H1 (cell line): ENCODE measurements at regions not wholly inside any gene's neighbourhood (a gene's known extent, or its start where the extent isn't known, plus 50 kb on each side); places are given as distances from the start of the nearest gene placed in this dataset.

Source experiments
- CTCF ChIA-PET: fragments of 300-600 bp; sonication (Branson Sonifier 250); formaldehyde crosslinking; loops from one replicate; lab custom pipeline; 2021; ENCODE audit not compliant: partially characterized antibody; lab: Charles Lee
- POLR2A ChIA-PET: fragments of 300-600 bp; sonication (Branson Sonifier 250); formaldehyde crosslinking; loops from one replicate; lab custom pipeline; 2021; ENCODE audit warnings: inconsistent platforms; ENCODE audit not compliant: partially characterized antibody; lab: Charles Lee
- DNase-seq, 2 experiments: peaks; one replicate each; pipeline versions ENCODE4 v3.0.0 to v3.0.0-alpha.2; 2010 to 2022; ENCODE audit warnings: low spot score in 2 of 2, low read depth in 1 of 2, mixed read lengths in 1 of 2
- FAIRE-seq: peaks from 2 replicates; lab custom pipeline; 2011; peaks lifted over from hg19 to GRCh38; lab: Jason Lieb, UNC
- H2AFZ ChIP-seq: 2 replicates; pipeline ENCODE4 v1.8.1; 2012; ENCODE audit warnings: low read length, inconsistent platforms
- H2AK5ac ChIP-seq: 2 replicates; pipeline ENCODE4 v1.6.1; 2013; ENCODE audit warnings: low read depth, low read length
- H2BK120ac ChIP-seq: replicated peaks from 2 replicates; pipeline ENCODE3; 2013; ENCODE audit warnings: low read depth, low read length, inconsistent platforms
- H2BK12ac ChIP-seq: 2 replicates; pipeline ENCODE4 v1.6.1; 2013; ENCODE audit warnings: low read depth, low read length
- H2BK15ac ChIP-seq: 2 replicates; pipeline ENCODE4 v1.6.1; 2013; ENCODE audit warnings: low read length
- H2BK20ac ChIP-seq: 2 replicates; pipeline ENCODE4 v1.6.1; 2013; ENCODE audit warnings: low read length
- H2BK5ac ChIP-seq: 2 replicates; pipeline ENCODE4 v1.6.1; 2013; ENCODE audit warnings: low read depth, low read length
- H3K14ac ChIP-seq: 2 replicates; pipeline ENCODE4 v1.6.1; 2013; ENCODE audit warnings: inconsistent platforms; ENCODE audit not compliant: insufficient read length
- H3K18ac ChIP-seq: 2 replicates; pipeline ENCODE4 v1.6.1; 2013; ENCODE audit warnings: low read length; ENCODE audit errors: extremely low read depth
- H3K23ac ChIP-seq: 2 replicates; pipeline ENCODE4 v1.6.1; 2013; ENCODE audit warnings: inconsistent platforms; ENCODE audit not compliant: insufficient read length
- H3K23me2 ChIP-seq: 2 replicates; pipeline ENCODE4 v1.6.1; 2013; ENCODE audit warnings: low read depth, low read length
- H3K27ac ChIP-seq: 2 replicates; pipeline ENCODE4 v1.6.1; 2011; ENCODE audit warnings: low read depth, low read length, inconsistent platforms
- H3K27me3 ChIP-seq, 4 experiments: replicated peaks in 1 of 4; 1 replicate in 1 of 4; 2 replicates in 3 of 4; pipeline versions ENCODE4 v1.6.1 to v1.8.1; 2011 to 2013; ENCODE audit warnings: low read length in 3 of 4, mild to moderate bottlenecking in 3 of 4, inconsistent platforms in 2 of 4, mixed read lengths in 2 of 4, moderate library complexity in 1 of 4; ENCODE audit not compliant: control insufficient read depth in 3 of 4, insufficient read depth in 3 of 4; ENCODE audit errors: extremely low read depth in 1 of 4
- H3K36me3 ChIP-seq, 4 experiments: 2 replicates each; pipeline versions ENCODE4 v1.6.1 to v1.8.1; 2011 to 2013; ENCODE audit warnings: mild to moderate bottlenecking in 4 of 4, low read length in 3 of 4, moderate library complexity in 2 of 4, control low read depth in 1 of 4, inconsistent platforms in 1 of 4; ENCODE audit not compliant: insufficient read depth in 4 of 4, control insufficient read depth in 2 of 4
- H3K4ac ChIP-seq: replicated peaks from 2 replicates; pipeline ENCODE3; 2013; ENCODE audit warnings: low read length, low read depth, mixed read lengths, inconsistent platforms; ENCODE audit not compliant: insufficient read length
- H3K4me1 ChIP-seq, 4 experiments: replicated peaks in 1 of 4; 1 replicate in 1 of 4; 2 replicates in 3 of 4; pipeline versions ENCODE4 v1.6.1 to v1.8.1; 2011 to 2013; ENCODE audit warnings: low read length in 3 of 4, inconsistent platforms in 2 of 4, mixed read lengths in 1 of 4; ENCODE audit not compliant: insufficient read depth in 4 of 4, control insufficient read depth in 3 of 4
- H3K4me2 ChIP-seq, 2 experiments: 2 replicates each; pipeline versions ENCODE4 v1.6.1 to v1.8.1; 2011 to 2013; ENCODE audit warnings: low read depth in 2 of 2, low read length in 2 of 2, control low read depth in 1 of 2, inconsistent platforms in 1 of 2, mild to moderate bottlenecking in 1 of 2; ENCODE audit not compliant: insufficient read depth in 1 of 2
- H3K4me3 ChIP-seq, 4 experiments: fragments of 200-600, 300-600 bp in 1 of 4; sonication (generic), shearing (Covaris generic), sonication (Bioruptor Twin) in 1 of 4; 2 replicates each; pipeline versions ENCODE4 v1.5.1 to v1.8.1; 2011 to 2016; ENCODE audit warnings: low read length in 4 of 4, low read depth in 3 of 4, control low read depth in 2 of 4, inconsistent platforms in 2 of 4, mild to moderate bottlenecking in 2 of 4, mixed read lengths in 1 of 4, moderate library complexity in 1 of 4; ENCODE audit not compliant: insufficient read depth in 2 of 4; ENCODE audit errors: extremely low read depth in 1 of 4
- H3K56ac ChIP-seq: replicated peaks from 2 replicates; pipeline ENCODE3; 2013; ENCODE audit warnings: low read depth, mild to moderate bottlenecking, mixed read lengths, low read length, inconsistent platforms; ENCODE audit not compliant: insufficient read length
- H3K79me1 ChIP-seq: 2 replicates; pipeline ENCODE4 v1.6.1; 2013; ENCODE audit warnings: low read depth, low read length, control low read depth
- H3K79me2 ChIP-seq, 2 experiments: 2 replicates each; pipeline versions ENCODE4 v1.6.1 to v1.8.1; 2012 to 2013; ENCODE audit warnings: low read length in 2 of 2, mild to moderate bottlenecking in 2 of 2, inconsistent platforms in 1 of 2; ENCODE audit not compliant: insufficient read depth in 2 of 2, control insufficient read depth in 1 of 2
- H3K9ac ChIP-seq, 4 experiments: replicated peaks in 1 of 4; 1 replicate in 1 of 4; 2 replicates in 3 of 4; pipeline versions ENCODE4 v1.6.1 to v1.8.1; 2011 to 2013; ENCODE audit warnings: low read depth in 3 of 4, low read length in 3 of 4, control low read depth in 2 of 4, mild to moderate bottlenecking in 2 of 4, moderate library complexity in 2 of 4, inconsistent platforms in 1 of 4; ENCODE audit errors: extremely low read depth in 1 of 4
- H3K9me3 ChIP-seq, 2 experiments: 2 replicates each; pipeline versions ENCODE4 v1.6.1 to v1.8.1; 2012 to 2013; ENCODE audit warnings: mild to moderate bottlenecking in 2 of 2, moderate library complexity in 2 of 2, control low read depth in 1 of 2, inconsistent platforms in 1 of 2, low read depth in 1 of 2, low read length in 1 of 2, mixed read lengths in 1 of 2; ENCODE audit not compliant: insufficient read depth in 2 of 2
- H4K20me1 ChIP-seq, 2 experiments: replicated peaks in 1 of 2; 2 replicates each; pipeline versions ENCODE3 to v1.8.1; 2011 to 2013; ENCODE audit warnings: inconsistent platforms in 2 of 2, low read length in 2 of 2, mild to moderate bottlenecking in 1 of 2; ENCODE audit not compliant: insufficient read depth in 2 of 2, control insufficient read depth in 1 of 2
- H4K5ac ChIP-seq: 2 replicates; pipeline ENCODE4 v1.6.1; 2013; ENCODE audit warnings: low read length, low read depth, mixed read lengths, inconsistent platforms; ENCODE audit not compliant: insufficient read length
- H4K8ac ChIP-seq: 2 replicates; pipeline ENCODE4 v1.8.0; 2013; ENCODE audit warnings: mild to moderate bottlenecking, moderate library complexity, low read length, inconsistent platforms; ENCODE audit not compliant: insufficient read depth; ENCODE audit errors: extremely low read depth
- H4K91ac ChIP-seq: replicated peaks from 2 replicates; pipeline ENCODE3; 2013; ENCODE audit warnings: low read length, mixed read lengths, inconsistent platforms; ENCODE audit not compliant: insufficient read length
- CEBPB ChIP-seq: IDR thresholded peaks from 2 replicates; pipeline ENCODE4 v1.6.1; 2012; ENCODE audit warnings: low read depth, low read length
- CREB1 ChIP-seq: IDR thresholded peaks from 2 replicates; pipeline ENCODE4 v1.6.1; 2012; ENCODE audit warnings: inconsistent platforms
- EGR1 ChIP-seq: IDR thresholded peaks from 2 replicates; pipeline ENCODE4 v1.6.1; 2011; ENCODE audit warnings: low read depth, low read length, borderline replicate concordance
- EP300 ChIP-seq, 2 experiments: IDR thresholded peaks; 1 replicate in 1 of 2; 2 replicates in 1 of 2; pipeline ENCODE4 v1.6.1; 2011 to 2012; ENCODE audit warnings: low read depth in 2 of 2, low read length in 2 of 2, mild to moderate bottlenecking in 2 of 2, borderline replicate concordance in 1 of 2, inconsistent platforms in 1 of 2, moderate library complexity in 1 of 2
- JUN ChIP-seq: IDR thresholded peaks from 2 replicates; pipeline ENCODE4 v1.6.1; 2011; ENCODE audit warnings: low read depth, mild to moderate bottlenecking, improper control_type of control experiment, low read length
- ZNF274 ChIP-seq: IDR thresholded peaks from 2 replicates; pipeline ENCODE4 v1.7.0; 2012; ENCODE audit warnings: low read length, borderline replicate concordance; ENCODE audit errors: extremely low read depth
- WGBS, 2 experiments: shearing (Covaris generic) in 1 of 2; methylation state at CpG; one replicate each; pipeline versions ENCODE4 v1.1.6 to v1.1.7; 2013 to 2015; ENCODE audit warnings: low lambda C conversion rate in 2 of 2, mixed read lengths in 2 of 2, inconsistent platforms in 1 of 2, low coverage in 1 of 2, missing lambda C conversion rate in 1 of 2; ENCODE audit not compliant: insufficient replicate concordance in 2 of 2, insufficient coverage in 1 of 2, insufficient read length in 1 of 2; ENCODE audit errors: extremely low coverage in 1 of 2, missing lambda C conversion rate in 1 of 2; 5-methylcytosine and 5-hydroxymethylcytosine counted together
- TF ChIP-seq, protein P1 (sequence below): IDR thresholded peaks from 2 replicates; pipeline ENCODE4 v1.6.1; 2012; ENCODE audit warnings: inconsistent platforms
- TF ChIP-seq, protein P2 (sequence below): IDR thresholded peaks from 2 replicates; pipeline ENCODE4 v1.6.1; 2011; ENCODE audit warnings: low read depth, mild to moderate bottlenecking, low read length; ENCODE audit not compliant: insufficient read depth

DNA sequence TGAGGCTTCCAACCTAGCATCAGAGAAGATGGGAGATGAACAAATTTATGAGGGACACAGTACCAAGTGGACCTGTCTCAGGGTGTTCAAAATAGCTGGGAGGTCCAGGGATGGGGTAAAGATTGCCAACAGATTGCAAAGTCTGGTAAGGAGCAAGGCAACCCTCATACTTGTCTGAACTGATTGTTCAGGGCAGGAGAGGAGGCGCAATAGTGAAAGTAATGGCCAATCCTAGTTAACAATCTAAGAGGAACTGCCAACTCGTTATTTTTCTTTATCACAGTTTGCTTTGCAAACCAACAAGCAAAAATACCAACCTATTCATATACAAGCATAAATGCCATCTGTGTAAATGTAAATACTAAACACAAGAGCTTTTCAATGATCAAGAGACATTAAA, 78.4 kb upstream of the S1PR1 start:
- FAIRE-seq = no peak

More for the DNA sequence above, 78.4 kb upstream of the S1PR1 start:
- WGBS, 2 experiments = 93% methylated on average over 2 of the region's 2 CpGs; no CpG with 5 or more reads in 1 of the 2 experiments
- Histone ChIP-seq H4K20me1 (no peaks in the 10 kb centered on the region), H2AK5ac (no peak overlapping the region), H4K91ac (no peak overlapping the region), H3K79me1 (no peaks in the 10 kb centered on the region), H3K4me1 (no peaks in the 10 kb centered on the region), H2BK20ac (no peak overlapping the region), H2BK120ac (no peak overlapping the region), H3K56ac (no peak overlapping the region), H3K14ac (no peak overlapping the region), H3K23me2 (no peaks in the 10 kb centered on the region), H3K4me3 (no peak overlapping the region), H2AFZ (no peak overlapping the region), H3K18ac (no peak overlapping the region), H3K36me3 (no peaks in the 10 kb centered on the region), H3K27ac (no peak overlapping the region), H2BK12ac (no peak overlapping the region), H3K27me3 (no peaks in the 10 kb centered on the region), H3K23ac (no peak overlapping the region), H3K4me2 (no peak overlapping the region), H4K8ac (no peak overlapping the region), H2BK15ac (no peak overlapping the region), H3K9ac (no peak overlapping the region), H4K5ac (no peak overlapping the region), H3K9me3 (no peaks in the 10 kb centered on the region), H3K79me2 (no peaks in the 10 kb centered on the region), H2BK5ac (no peak overlapping the region), H3K4ac (no peak overlapping the region)
- CTCF ChIA-PET = no interaction called here
- no peak for DNase-seq
- TF ChIP-seq ZNF274 = no peak
- no peak for TF ChIP-seq CREB1
- TF ChIP-seq CEBPB = no peak
- no peak for TF ChIP-seq EP300 (IDR thresholded peaks at IDR 0.05; ENCODE audit: borderline replicate concordance in 1 of 2, low read depth in 2 of 2, low read length in 2 of 2)
- TF ChIP-seq, protein P1, sequence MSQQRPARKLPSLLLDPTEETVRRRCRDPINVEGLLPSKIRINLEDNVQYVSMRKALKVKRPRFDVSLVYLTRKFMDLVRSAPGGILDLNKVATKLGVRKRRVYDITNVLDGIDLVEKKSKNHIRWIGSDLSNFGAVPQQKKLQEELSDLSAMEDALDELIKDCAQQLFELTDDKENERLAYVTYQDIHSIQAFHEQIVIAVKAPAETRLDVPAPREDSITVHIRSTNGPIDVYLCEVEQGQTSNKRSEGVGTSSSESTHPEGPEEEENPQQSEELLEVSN = no peak
- TF ChIP-seq, protein P2, sequence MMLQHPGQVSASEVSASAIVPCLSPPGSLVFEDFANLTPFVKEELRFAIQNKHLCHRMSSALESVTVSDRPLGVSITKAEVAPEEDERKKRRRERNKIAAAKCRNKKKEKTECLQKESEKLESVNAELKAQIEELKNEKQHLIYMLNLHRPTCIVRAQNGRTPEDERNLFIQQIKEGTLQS = no peak
- TF ChIP-seq JUN = no peak
- TF ChIP-seq EGR1 = no peak
- POLR2A ChIA-PET = no interaction called here
